GM19438 (cell line): ENCODE measurements at regions not wholly inside any gene's neighbourhood (a gene's known extent, or its start where the extent isn't known, plus 50 kb on each side); places are given as distances from the start of the nearest gene placed in this dataset.
"Not testable (repeated sequence)": the region's sequence is repeated elsewhere in the genome, so short reads cannot be mapped to it uniquely, and the experiment has no call there.

Source experiments
- ATAC-seq: cut with Tn5 transposase; IDR thresholded peaks from one replicate; pipeline ENCODE4 v1.9.1; 2021; ENCODE audit warnings: low read depth; ENCODE audit not compliant: unreplicated experiment

GRCh38 chr12:95358111-95359083 is 115.6 kb upstream of the METAP2 start:
- no peak for ATAC-seq

- no peak for ATAC-seq
Measured at GRCh38 chr12:95365912-95366311, 108.0 kb upstream of the METAP2 start.

- ATAC-seq, result no peak
Measured at GRCh38 chr12:95368931-95369330, 105.0 kb upstream of the METAP2 start.

- no peak for ATAC-seq
Measured at GRCh38 chr12:95371571-95371970, 102.4 kb upstream of the METAP2 start.

GRCh38 chr12:95379481-95379880 is 94.5 kb upstream of the METAP2 start:
- ATAC-seq, result not testable (repeated sequence)

- ATAC-seq, result not testable (repeated sequence)
Measured at GRCh38 chr12:95380334-95380733, 93.6 kb upstream of the METAP2 start.

- no peak for ATAC-seq
Measured at GRCh38 chr12:95380997-95381786, 92.8 kb upstream of the METAP2 start.

- not testable (repeated sequence) for ATAC-seq
Measured at GRCh38 chr12:95383920-95384319, 90.0 kb upstream of the METAP2 start.

GRCh38 chr12:95384785-95385184 is 89.2 kb upstream of the METAP2 start:
- ATAC-seq, result no peak

GRCh38 chr12:95385246-95386035 is 88.5 kb upstream of the METAP2 start:
- no peak for ATAC-seq

GRCh38 chr12:95386051-95386450 is 87.9 kb upstream of the METAP2 start:
- no peak for ATAC-seq

GRCh38 chr12:95388260-95388659 is 85.7 kb upstream of the METAP2 start:
- ATAC-seq, result not testable (repeated sequence)

- peak; percentile 83 for ATAC-seq
Measured at GRCh38 chr12:95390192-95390591, 83.8 kb upstream of the METAP2 start.

- peak; percentile 53 for ATAC-seq
Measured at GRCh38 chr12:95390932-95391331, 83.0 kb upstream of the METAP2 start.

GRCh38 chr12:95393191-95393790 is 80.7 kb upstream of the METAP2 start:
- ATAC-seq, result no peak

- ATAC-seq, result no peak
Measured at GRCh38 chr12:95395696-95396095, 78.3 kb upstream of the METAP2 start.

- ATAC-seq, result no peak
Measured at GRCh38 chr12:95396849-95397468, 77.0 kb upstream of the METAP2 start.

GRCh38 chr12:95397571-95397970 is 76.4 kb upstream of the METAP2 start:
- no peak for ATAC-seq

- no peak for ATAC-seq
Measured at GRCh38 chr12:95402096-95402495, 71.9 kb upstream of the METAP2 start.

GRCh38 chr12:95408201-95408600 is 65.8 kb upstream of the METAP2 start:
- ATAC-seq, result no peak
